GM18505 (cell line): ENCODE measurements at regions not wholly inside any gene's neighbourhood (a gene's known extent, or its start where the extent isn't known, plus 50 kb on each side); places are given as distances from the start of the nearest gene placed in this dataset.
"Not testable (repeated sequence)": the region's sequence is repeated elsewhere in the genome, so short reads cannot be mapped to it uniquely, and the experiment has no call there.

Source experiments
- ATAC-seq: cut with Tn5 transposase; IDR thresholded peaks from one replicate; pipeline ENCODE4 v1.9.1; 2021; ENCODE audit not compliant: unreplicated experiment
- POLR2A ChIP-seq: IDR thresholded peaks from 4 replicates; pipeline ENCODE4 v1.6.1; 2011; ENCODE audit warnings: borderline replicate concordance; ENCODE audit not compliant: insufficient read depth, insufficient read length; ENCODE audit errors: extremely low read depth

GRCh38 chr3:144810160-144810559 is 838.5 kb downstream of the DIPK2A start:
- no peak for TF ChIP-seq POLR2A
- ATAC-seq, result peak; percentile 98

- ATAC-seq, result no peak
- no peak for TF ChIP-seq POLR2A
Measured at GRCh38 chr3:144815655-144816054, 844.0 kb downstream of the DIPK2A start.

GRCh38 chr3:144816323-144816722 is 844.7 kb downstream of the DIPK2A start:
- TF ChIP-seq POLR2A, result no peak
- ATAC-seq, result no peak

GRCh38 chr3:144818973-144819372 is 847.4 kb downstream of the DIPK2A start:
- no peak for ATAC-seq
- TF ChIP-seq POLR2A, result no peak

GRCh38 chr3:144820232-144820631 is 848.6 kb downstream of the DIPK2A start:
- ATAC-seq, result not testable (repeated sequence)

- ATAC-seq, result no peak
- no peak for TF ChIP-seq POLR2A
Measured at GRCh38 chr3:144820726-144821125, 849.1 kb downstream of the DIPK2A start.

DNA sequence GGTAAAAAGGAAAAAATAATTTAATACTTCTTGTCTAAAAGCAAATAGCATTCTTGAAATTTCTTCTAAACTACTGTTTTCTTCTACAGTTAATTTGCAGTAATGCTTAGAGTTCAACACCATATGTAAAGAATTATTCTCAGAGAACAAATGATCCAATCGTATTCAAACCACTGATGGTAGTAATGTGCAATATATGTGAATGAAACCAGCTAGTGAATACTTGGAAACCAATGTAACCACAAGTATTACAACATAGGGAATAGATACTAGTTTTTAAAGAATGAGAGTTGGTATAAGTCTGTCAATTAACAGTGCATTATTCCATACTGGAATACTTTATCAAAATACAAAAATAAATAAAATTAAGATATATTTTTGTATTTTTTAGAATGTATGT is 850.0 kb downstream of the DIPK2A start:
- TF ChIP-seq POLR2A, result no peak
- ATAC-seq, result no peak

DNA sequence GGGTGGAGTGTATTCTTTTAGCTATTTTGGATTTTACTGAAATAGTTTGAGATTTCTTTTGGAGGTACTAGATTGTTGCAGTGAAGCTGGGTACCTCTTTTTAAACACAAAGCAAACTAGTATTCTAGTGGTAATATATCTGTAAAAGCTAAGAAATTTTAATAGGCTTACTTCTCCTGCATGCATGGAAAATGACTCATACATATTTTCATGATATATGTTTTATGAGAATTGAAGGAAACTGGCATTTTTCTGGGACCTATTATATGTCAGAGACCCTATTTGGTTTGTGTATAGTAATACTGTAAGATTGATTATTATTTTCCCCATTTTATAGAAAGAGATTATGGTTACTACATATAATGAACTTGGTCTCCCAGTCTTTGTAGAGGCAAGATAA is 851.0 kb downstream of the DIPK2A start:
- ATAC-seq, result no peak
- TF ChIP-seq POLR2A, result no peak

GRCh38 chr3:144831955-144832716 is 860.5 kb downstream of the DIPK2A start:
- ATAC-seq, result no peak
- no peak for TF ChIP-seq POLR2A

DNA sequence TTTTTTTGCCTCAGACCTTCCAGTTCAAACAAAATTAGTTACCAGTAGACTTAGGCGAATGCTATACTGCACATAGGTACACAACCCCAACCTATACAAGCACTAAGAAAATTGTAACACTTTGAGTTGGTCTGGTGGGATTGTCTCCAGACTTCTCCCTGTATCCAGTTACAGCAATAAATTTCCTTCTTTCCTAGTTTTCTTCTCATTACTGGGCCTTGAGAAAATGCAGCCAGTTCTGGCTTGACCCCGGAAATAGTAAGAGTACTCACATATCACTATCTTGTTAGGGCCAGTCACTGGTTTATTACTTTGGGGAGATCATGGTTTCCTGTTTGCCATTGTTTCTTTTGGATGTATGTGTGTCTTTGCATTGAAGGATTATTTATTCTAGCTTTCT is 868.4 kb downstream of the DIPK2A start:
- TF ChIP-seq POLR2A, result no peak
- ATAC-seq, result no peak

GRCh38 chr3:144840866-144841265 is 869.2 kb downstream of the DIPK2A start:
- TF ChIP-seq POLR2A, result no peak
- ATAC-seq, result no peak

GRCh38 chr3:144843099-144843498 is 871.5 kb downstream of the DIPK2A start:
- no peak for ATAC-seq
- no peak for TF ChIP-seq POLR2A

GRCh38 chr3:144852999-144853398 is 881.4 kb downstream of the DIPK2A start:
- no peak for ATAC-seq

DNA sequence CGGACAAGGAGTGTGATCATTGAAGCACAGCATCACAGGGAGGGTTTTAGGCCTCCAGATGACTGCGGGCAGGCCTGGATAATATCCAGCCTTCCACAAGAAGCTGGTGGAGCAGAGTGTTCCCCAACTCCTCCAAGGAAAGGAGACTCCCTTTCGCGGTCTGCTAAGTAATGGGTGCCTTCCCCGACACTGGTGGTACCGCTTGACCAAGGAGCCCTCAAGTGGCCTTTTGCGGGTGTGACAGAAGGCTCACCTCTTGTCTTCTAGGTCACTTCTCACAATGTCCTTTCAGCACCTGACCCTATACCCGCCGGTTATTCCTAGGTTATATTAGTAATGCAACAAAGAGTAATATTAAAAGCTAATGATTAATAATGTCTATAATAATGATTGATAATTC is 882.4 kb downstream of the DIPK2A start:
- not testable (repeated sequence) for ATAC-seq

More at GRCh38 chr3:144852999-144853398, 881.4 kb downstream of the DIPK2A start:
- TF ChIP-seq POLR2A, result no peak

GRCh38 chr3:144859161-144859560 is 887.5 kb downstream of the DIPK2A start:
- ATAC-seq, result no peak
- no peak for TF ChIP-seq POLR2A
